Ramos (cell line): ENCODE measurements at regions not wholly inside any gene's neighbourhood (a gene's known extent, or its start where the extent isn't known, plus 50 kb on each side); places are given as distances from the start of the nearest gene placed in this dataset.
"Not testable (repeated sequence)": the region's sequence is repeated elsewhere in the genome, so short reads cannot be mapped to it uniquely, and the experiment has no call there.

Experiments used
- in situ Hi-C: fragments of 300-500 bp; cut with MboI; formaldehyde crosslinking; loops from one replicate; pipeline ENCODE4 v1.14.3; 2022; ENCODE audit warnings: low sequenced_read_pairs; ENCODE audit not compliant: unreplicated experiment

- in situ Hi-C loops, result loop anchor here (5.0 to 10.0 kb wide), 3 partner anchors 38 to 1635 kb away; a partner anchor contains a TSS
These were observed 82.6 kb downstream of the OR2B2 start for GRCh38 chr6:27829453-27830211.

GRCh38 chr6:27827477-27827876, 84.7 kb downstream of the OR2B2 start:
- in situ Hi-C loops, result not testable (repeated sequence)

GRCh38 chr6:27826612-27826985, 85.6 kb downstream of the OR2B2 start:
- in situ Hi-C loops, result not testable (repeated sequence)

DNA sequence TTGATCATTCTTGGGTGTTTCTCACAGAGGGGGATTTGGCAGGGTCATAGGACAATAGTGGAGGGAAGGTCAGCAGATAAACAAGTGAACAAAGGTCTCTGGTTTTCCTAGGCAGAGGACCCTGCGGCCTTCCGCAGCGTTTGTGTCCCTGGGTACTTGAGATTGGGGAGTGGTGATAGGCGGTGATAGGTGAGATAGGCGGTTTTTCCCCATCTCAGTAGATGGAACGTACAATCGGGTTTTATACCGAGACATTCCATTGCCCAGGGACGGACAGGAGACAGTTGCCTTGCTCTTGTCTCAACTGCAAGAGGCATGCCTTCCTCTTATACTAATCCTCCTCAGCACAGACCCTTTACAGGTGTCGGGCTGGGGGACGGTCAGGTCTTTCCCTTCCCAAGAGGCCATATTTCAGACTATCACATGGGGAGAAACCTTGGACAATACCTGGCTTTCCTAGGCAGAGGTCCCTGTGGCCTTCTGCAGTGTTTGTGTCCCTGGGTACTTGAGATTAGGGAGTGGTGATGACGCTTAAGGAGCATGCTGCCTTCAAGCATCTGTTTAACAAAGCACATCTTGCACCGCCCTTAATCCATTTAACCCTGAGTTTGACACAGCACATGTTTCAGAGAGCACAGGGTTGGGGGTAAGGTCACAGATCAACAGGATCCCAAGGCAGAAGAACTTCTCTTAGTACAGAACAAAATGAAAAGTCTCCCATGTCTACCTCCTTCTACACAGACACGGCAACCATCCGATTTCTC, 86.2 kb downstream of the OR2B2 start:
- in situ Hi-C loops, result not testable (repeated sequence)

DNA sequence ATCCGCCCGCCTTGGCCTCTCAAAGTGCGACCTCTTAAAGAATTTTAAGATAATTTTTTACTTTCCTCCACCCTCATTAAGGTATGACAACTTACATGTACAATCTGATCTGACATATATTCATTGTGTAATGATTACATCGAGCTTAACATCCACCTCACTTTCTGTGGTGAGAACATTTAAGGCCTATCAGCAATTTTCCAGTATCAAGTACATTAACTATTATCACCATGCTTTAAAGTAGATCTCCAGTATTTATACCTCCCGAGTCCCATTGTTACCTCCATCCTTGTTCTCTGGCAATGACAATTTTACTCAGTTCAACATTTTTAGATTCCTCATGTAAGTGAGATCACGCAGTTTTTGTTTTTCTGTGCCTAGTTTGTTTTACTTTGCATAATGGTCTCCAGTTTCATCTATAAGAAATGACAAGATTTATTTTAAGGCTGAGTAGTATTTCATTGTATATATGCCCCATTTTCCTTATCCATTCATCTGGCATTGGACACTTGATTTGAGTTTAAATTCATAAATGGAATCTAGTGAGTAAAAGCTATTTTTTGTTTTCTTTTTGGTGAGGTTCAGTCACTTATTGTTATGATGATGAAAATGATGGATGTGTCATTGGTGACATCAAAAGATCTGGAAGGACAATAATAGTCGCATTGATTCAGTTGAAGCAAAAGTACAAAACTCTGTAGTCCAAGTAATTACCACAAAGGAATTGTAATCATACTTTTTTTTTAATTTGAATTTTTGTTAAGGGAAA, 87.0 kb downstream of the OR2B2 start:
- in situ Hi-C loops, result no loop called here

GRCh38 chr6:27824211-27825024, 87.8 kb downstream of the OR2B2 start:
- in situ Hi-C loops, result not testable (repeated sequence)

DNA sequence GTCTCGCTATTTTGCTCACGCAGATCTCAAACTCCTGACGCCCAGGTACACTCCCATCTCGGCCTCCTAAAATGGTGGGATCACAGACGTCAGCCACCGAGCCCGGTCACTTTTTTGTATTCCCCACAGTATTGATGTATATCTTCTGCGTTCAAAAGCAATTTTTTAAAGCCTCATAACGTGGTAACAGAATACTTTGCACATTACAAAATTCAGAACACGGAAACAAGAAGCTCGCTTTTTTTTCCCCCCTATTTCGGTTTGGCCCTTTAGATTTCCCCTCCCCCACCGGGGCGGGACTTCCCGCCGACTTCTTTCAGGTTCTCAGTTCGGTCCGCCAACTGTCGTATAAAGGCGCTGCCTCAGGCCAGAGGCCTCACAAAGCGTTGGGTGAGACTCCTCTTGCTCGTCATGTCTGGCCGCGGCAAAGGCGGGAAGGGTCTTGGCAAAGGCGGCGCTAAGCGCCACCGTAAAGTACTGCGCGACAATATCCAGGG, 88.4 kb downstream of the OR2B2 start:
- in situ Hi-C loops, result not testable (repeated sequence)

GRCh38 chr6:27816906-27817305, 95.3 kb downstream of the OR2B2 start:
- in situ Hi-C loops, result loop anchor here (10.0 kb wide), 2 partner anchors 1692 to 1782 kb away; a partner anchor contains a TSS

GRCh38 chr6:27814665-27815424, 97.4 kb downstream of the OR2B2 start:
- in situ Hi-C loops, result loop anchor here (5.0 to 10.0 kb wide), 3 partner anchors 77 to 1780 kb away; a partner anchor contains a TSS

GRCh38 chr6:27814415-27814664, 97.9 kb downstream of the OR2B2 start:
- in situ Hi-C loops, result loop anchor here (5.0 to 10.0 kb wide), 3 partner anchors 78 to 1780 kb away; a partner anchor contains a TSS

DNA sequence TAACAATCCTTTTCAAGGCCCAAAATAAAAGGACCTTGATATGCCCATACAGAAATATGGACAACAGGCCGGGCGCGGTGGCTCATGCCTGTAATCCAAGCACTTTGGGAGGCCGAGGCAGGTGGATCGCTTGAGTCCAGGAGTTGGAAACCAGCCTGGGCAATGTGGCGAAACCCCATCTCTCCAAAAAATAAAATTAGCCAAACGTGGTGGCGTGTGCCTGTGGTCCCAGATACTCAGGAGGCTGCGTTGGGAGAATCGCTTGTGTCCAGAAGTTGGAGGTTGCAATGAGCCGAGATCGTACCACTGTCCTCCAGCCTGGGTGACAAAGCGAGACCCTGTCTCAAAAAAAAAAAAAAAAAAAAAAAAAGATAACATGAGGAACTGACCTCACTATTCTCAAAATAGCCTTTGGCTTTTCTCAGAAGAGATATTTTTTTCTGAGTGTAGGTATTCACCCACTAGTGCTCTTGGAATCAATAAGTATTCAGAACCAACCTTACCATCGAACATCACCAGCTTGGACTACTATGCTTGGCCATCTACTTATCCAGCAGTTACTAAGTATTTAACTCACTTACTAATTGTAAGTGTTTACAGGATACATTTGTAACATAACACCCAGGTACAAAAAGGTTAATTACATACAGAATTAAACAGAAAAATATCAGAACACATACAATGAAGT, 99.2 kb downstream of the OR2B2 start:
- in situ Hi-C loops, result loop anchor here (5.0 to 10.0 kb wide), 3 partner anchors 79 to 1778 kb away; a partner anchor contains a TSS

- in situ Hi-C loops, result loop anchor here (5.0 to 10.0 kb wide), 3 partner anchors 80 to 1777 kb away; a partner anchor contains a TSS
These were observed 100.0 kb downstream of the OR2B2 start for GRCh38 chr6:27812078-27812804.

DNA sequence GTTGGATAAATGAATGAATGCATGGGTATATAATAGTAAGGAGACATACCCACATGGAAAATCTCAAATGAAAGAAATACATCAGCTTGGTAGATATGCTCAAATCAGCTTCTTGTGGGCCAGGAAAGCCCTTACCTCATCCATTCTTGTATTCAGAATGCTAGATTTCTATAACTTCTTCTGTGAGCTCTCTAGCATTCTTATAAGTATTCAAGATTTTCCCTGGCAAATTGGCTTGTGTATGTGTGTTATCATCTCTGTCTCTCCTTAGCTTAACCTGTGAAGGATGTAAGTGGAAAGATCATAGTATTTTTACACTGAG, 100.8 kb downstream of the OR2B2 start:
- in situ Hi-C loops, result loop anchor here (5.0 to 10.0 kb wide), 3 partner anchors 81 to 1777 kb away; a partner anchor contains a TSS

- in situ Hi-C loops, result loop anchor here (5.0 to 10.0 kb wide), 3 partner anchors 81 to 1776 kb away; a partner anchor contains a TSS
These were observed 101.3 kb downstream of the OR2B2 start for GRCh38 chr6:27810768-27811450.

GRCh38 chr6:27809939-27810767, 102.0 kb downstream of the OR2B2 start:
- in situ Hi-C loops, result loop anchor here (5.0 to 10.0 kb wide), 4 partner anchors 82 to 1775 kb away; a partner anchor contains a TSS
